SK-N-SH treated with all-trans-retinoic acid at 6 μM for 48 hours (cell line): ENCODE measurements at regions not wholly inside any gene's neighbourhood (a gene's known extent, or its start where the extent isn't known, plus 50 kb on each side); places are given as distances from the start of the nearest gene placed in this dataset.

Source experiments
- ATAC-seq: fragments of 200-7000 bp; cut with Tn5 transposase; 3 replicates; pipeline ENCODE4 v1.9.1; 2020; ENCODE audit warnings: mild to moderate bottlenecking, moderate library complexity
- ARNTL ChIP-seq: fragments of 450-650 bp; formaldehyde crosslinking; IDR thresholded peaks from 2 replicates; pipeline ENCODE4 v1.5.0; 2020; ENCODE audit warnings: low read depth, mild to moderate bottlenecking, moderate library complexity, borderline replicate concordance
- BACH2 ChIP-seq: fragments of 250-450 bp; sonication (Bioruptor Pico); IDR thresholded peaks from 2 replicates; pipeline ENCODE4 v1.9.0; 2021; ENCODE audit warnings: mild to moderate bottlenecking, borderline replicate concordance
- CSDC2 ChIP-seq: fragments of 250-450 bp; sonication (Bioruptor Pico); IDR thresholded peaks from 2 replicates; pipeline ENCODE4 v1.5.0; 2020; ENCODE audit warnings: mild to moderate bottlenecking, moderate library complexity
- ISL1 ChIP-seq: fragments of 250-450 bp; sonication (Bioruptor Pico); IDR thresholded peaks from 2 replicates; pipeline ENCODE4 v2.1.2; 2022; ENCODE audit warnings: mild to moderate bottlenecking, moderate library complexity
- OSR1 ChIP-seq: fragments of 250-450 bp; sonication (Bioruptor Pico); IDR thresholded peaks from 2 replicates; pipeline ENCODE4 v1.8.0; 2022; ENCODE audit warnings: moderate library complexity, mild to moderate bottlenecking, inconsistent platforms
- PATZ1 ChIP-seq: fragments of 250-450 bp; sonication (Bioruptor Pico); IDR thresholded peaks from 2 replicates; pipeline ENCODE4 v1.8.0; 2020; ENCODE audit warnings: mild to moderate bottlenecking, moderate library complexity, borderline replicate concordance
- PPARA ChIP-seq: fragments of 250-450 bp; sonication (Bioruptor Pico); IDR thresholded peaks from 2 replicates; pipeline ENCODE4 v1.5.0; 2020; ENCODE audit warnings: mild to moderate bottlenecking, borderline replicate concordance
- SNAI2 ChIP-seq: fragments of 250-450 bp; sonication (Bioruptor Pico); IDR thresholded peaks from 2 replicates; pipeline ENCODE4 v1.5.0; 2020; ENCODE audit warnings: mild to moderate bottlenecking, moderate library complexity
- TCF4 ChIP-seq: fragments of 250-450 bp; sonication (Bioruptor Pico); IDR thresholded peaks from 2 replicates; pipeline ENCODE4 v1.8.0; 2021; ENCODE audit warnings: mild to moderate bottlenecking, moderate library complexity, borderline replicate concordance
- TSHZ2 ChIP-seq: fragments of 250-450 bp; sonication (Bioruptor Pico); IDR thresholded peaks from 2 replicates; pipeline ENCODE4 v1.5.0; 2020; ENCODE audit warnings: mild to moderate bottlenecking, moderate library complexity
- ZC3H10 ChIP-seq: fragments of 250-450 bp; sonication (Bioruptor Pico); IDR thresholded peaks from 2 replicates; pipeline ENCODE4 v1.5.1; 2021; ENCODE audit warnings: mild to moderate bottlenecking, moderate library complexity
- ZFP3 ChIP-seq: fragments of 250-450 bp; sonication (Bioruptor Pico); IDR thresholded peaks from 2 replicates; pipeline ENCODE4 v1.5.0; 2020; ENCODE audit warnings: mild to moderate bottlenecking, moderate library complexity
- ZFP30 ChIP-seq: fragments of 450-650 bp; formaldehyde crosslinking; IDR thresholded peaks from 2 replicates; pipeline ENCODE4 v1.5.0; 2022; ENCODE audit warnings: mild to moderate bottlenecking, moderate library complexity
- ZNF565 ChIP-seq: fragments of 450-650 bp; formaldehyde crosslinking; conservative IDR thresholded peaks from 2 replicates; pipeline ENCODE4 v1.5.0; 2020; ENCODE audit warnings: low read depth, mild to moderate bottlenecking, moderate library complexity
- ZNF70 ChIP-seq: fragments of 450-650 bp; formaldehyde crosslinking; IDR thresholded peaks from 2 replicates; pipeline ENCODE4 v1.5.0; 2020; ENCODE audit warnings: mild to moderate bottlenecking, moderate library complexity
- ZNF8 ChIP-seq: fragments of 450-650 bp; formaldehyde crosslinking; IDR thresholded peaks from 2 replicates; pipeline ENCODE4 v1.5.0; 2020; ENCODE audit warnings: mild to moderate bottlenecking, moderate library complexity
- TF ChIP-seq, protein P1 (sequence below): fragments of 250-450 bp; sonication (Bioruptor Pico); IDR thresholded peaks from 2 replicates; pipeline ENCODE4 v1.5.1; 2020; ENCODE audit warnings: low read depth, mild to moderate bottlenecking, moderate library complexity
- TF ChIP-seq, protein P2 (sequence below): fragments of 250-450 bp; sonication (Bioruptor Pico); IDR thresholded peaks from 2 replicates; pipeline ENCODE4 v1.5.1; 2021; ENCODE audit warnings: mild to moderate bottlenecking, moderate library complexity

- TF ChIP-seq, protein P1, sequence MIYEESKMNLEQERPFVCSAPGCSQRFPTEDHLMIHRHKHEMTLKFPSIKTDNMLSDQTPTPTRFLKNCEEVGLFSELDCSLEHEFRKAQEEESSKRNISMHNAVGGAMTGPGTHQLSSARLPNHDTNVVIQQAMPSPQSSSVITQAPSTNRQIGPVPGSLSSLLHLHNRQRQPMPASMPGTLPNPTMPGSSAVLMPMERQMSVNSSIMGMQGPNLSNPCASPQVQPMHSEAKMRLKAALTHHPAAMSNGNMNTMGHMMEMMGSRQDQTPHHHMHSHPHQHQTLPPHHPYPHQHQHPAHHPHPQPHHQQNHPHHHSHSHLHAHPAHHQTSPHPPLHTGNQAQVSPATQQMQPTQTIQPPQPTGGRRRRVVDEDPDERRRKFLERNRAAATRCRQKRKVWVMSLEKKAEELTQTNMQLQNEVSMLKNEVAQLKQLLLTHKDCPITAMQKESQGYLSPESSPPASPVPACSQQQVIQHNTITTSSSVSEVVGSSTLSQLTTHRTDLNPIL (CRISPR knock-in tag), result no peak
- no peak for TF ChIP-seq PPARA (CRISPR knock-in tag)
- no peak for TF ChIP-seq OSR1 (CRISPR knock-in tag)
- TF ChIP-seq TSHZ2 (CRISPR knock-in tag), result no peak
- TF ChIP-seq BACH2 (CRISPR knock-in tag), result no peak
- TF ChIP-seq SNAI2, result no peak
- no peak for TF ChIP-seq ZFP30 (CRISPR knock-in tag)
- TF ChIP-seq PATZ1, result no peak
- no peak for TF ChIP-seq ARNTL (CRISPR knock-in tag)
- ATAC-seq, result no peak
These were observed 94.8 kb upstream of the OTOS start for GRCh38 chr2:240235149-240235803.

GRCh38 chr2:240235811-240236210 is 95.4 kb upstream of the OTOS start:
- TF ChIP-seq, protein P2, sequence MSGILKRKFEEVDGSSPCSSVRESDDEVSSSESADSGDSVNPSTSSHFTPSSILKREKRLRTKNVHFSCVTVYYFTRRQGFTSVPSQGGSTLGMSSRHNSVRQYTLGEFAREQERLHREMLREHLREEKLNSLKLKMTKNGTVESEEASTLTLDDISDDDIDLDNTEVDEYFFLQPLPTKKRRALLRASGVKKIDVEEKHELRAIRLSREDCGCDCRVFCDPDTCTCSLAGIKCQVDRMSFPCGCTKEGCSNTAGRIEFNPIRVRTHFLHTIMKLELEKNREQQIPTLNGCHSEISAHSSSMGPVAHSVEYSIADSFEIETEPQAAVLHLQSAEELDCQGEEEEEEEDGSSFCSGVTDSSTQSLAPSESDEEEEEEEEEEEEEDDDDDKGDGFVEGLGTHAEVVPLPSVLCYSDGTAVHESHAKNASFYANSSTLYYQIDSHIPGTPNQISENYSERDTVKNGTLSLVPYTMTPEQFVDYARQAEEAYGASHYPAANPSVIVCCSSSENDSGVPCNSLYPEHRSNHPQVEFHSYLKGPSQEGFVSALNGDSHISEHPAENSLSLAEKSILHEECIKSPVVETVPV (CRISPR knock-in tag), result no peak
- TF ChIP-seq OSR1 (CRISPR knock-in tag), result no peak
- no peak for TF ChIP-seq PPARA (CRISPR knock-in tag)
- no peak for TF ChIP-seq ZNF70 (CRISPR knock-in tag)
- TF ChIP-seq TCF4 (CRISPR knock-in tag), result no peak
- TF ChIP-seq TSHZ2 (CRISPR knock-in tag), result no peak
- no peak for TF ChIP-seq ISL1 (CRISPR knock-in tag)
- TF ChIP-seq ZNF8 (CRISPR knock-in tag), result no peak
- no peak for TF ChIP-seq ZFP30 (CRISPR knock-in tag)
- no peak for TF ChIP-seq ZC3H10
- no peak for TF ChIP-seq ZFP3 (CRISPR knock-in tag)

DNA sequence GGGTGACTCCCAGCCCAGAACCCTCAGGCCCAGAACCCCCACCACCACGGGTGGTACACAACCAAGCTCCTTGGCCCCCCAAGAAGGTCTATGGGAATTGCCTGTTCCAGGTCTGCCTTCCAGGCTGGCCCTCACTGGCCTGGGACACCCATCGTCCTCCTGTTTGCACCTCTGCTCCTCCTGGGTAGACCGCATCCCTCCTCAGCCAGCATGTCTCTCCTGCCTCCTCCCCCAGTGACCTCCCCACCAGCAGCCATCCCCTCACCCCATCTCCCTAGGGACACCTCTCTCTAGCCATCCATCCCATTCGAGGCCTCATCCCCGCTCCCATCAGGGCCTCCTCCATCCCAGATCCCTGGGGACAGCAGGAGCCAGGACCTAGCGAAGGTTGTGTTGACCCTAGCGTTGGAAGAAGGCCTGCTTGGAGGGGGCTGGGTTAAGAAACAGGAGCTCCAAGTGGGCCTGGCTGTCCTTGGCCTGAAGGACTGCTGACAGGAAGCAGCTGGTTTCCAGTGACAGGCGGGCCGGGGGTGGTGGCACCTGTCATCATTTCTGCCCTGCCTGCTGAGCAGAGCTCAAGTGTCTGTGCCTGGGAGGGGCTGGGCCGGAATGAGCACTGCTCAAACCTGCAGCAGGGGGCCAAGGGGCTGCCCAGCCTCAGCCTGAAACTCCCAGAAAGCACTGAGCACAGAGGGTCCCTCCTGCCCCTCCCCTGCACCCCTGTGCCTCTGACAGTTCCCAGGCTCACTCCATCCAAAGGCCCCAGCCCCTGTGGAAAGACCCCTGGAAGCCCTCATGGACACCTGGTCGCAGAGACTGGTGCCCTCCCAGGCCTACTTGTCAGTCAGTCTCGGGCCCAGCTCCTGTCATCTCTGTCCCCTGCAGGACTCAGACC is 96.0 kb upstream of the OTOS start:
- no peak for ATAC-seq
- no peak for TF ChIP-seq CSDC2 (CRISPR knock-in tag)
- TF ChIP-seq, protein P1 (CRISPR knock-in tag), result no peak
- TF ChIP-seq ZFP30 (CRISPR knock-in tag), result no peak
- no peak for TF ChIP-seq OSR1 (CRISPR knock-in tag)
- TF ChIP-seq ZNF565 (CRISPR knock-in tag), result no peak
- no peak for TF ChIP-seq PPARA (CRISPR knock-in tag)

More at GRCh38 chr2:240235811-240236210, 95.4 kb upstream of the OTOS start:
- ATAC-seq, result no peak
